ENCODE measurements at regions not wholly inside any gene's neighbourhood (a gene's known extent, or its start where the extent isn't known, plus 50 kb on each side); places are given as distances from the start of the nearest gene placed in this dataset.
"Not testable (repeated sequence)": the region's sequence is repeated elsewhere in the genome, so short reads cannot be mapped to it uniquely, and the experiment has no call there.

GRCh38 chr2:184370954-184371353 is 227.4 kb upstream of the ZNF804A start:
- no peak for DNase-seq

- DNase-seq = no peak
These were observed 226.7 kb upstream of the ZNF804A start for GRCh38 chr2:184371641-184372040.

- DNase-seq = no peak
These were observed 225.8 kb upstream of the ZNF804A start for GRCh38 chr2:184372484-184372883.

GRCh38 chr2:184394642-184395041 is 203.7 kb upstream of the ZNF804A start:
- DNase-seq = no peak

- no peak for DNase-seq
These were observed 195.9 kb upstream of the ZNF804A start for GRCh38 chr2:184402381-184402780.

GRCh38 chr2:184407041-184407630 is 191.2 kb upstream of the ZNF804A start:
- not testable (repeated sequence) for DNase-seq

- DNase-seq = no peak
These were observed 188.2 kb upstream of the ZNF804A start for GRCh38 chr2:184410160-184410559.

GRCh38 chr2:184413221-184413620 is 185.1 kb upstream of the ZNF804A start:
- no peak for DNase-seq

- DNase-seq = no peak
These were observed 184.6 kb upstream of the ZNF804A start for GRCh38 chr2:184413671-184414229.

- DNase-seq = no peak
These were observed 182.0 kb upstream of the ZNF804A start for GRCh38 chr2:184416146-184416913.

GRCh38 chr2:184419744-184420143 is 178.6 kb upstream of the ZNF804A start:
- no peak for DNase-seq

GRCh38 chr2:184421456-184421855 is 176.9 kb upstream of the ZNF804A start:
- not testable (repeated sequence) for DNase-seq

- no peak for DNase-seq
These were observed 173.2 kb upstream of the ZNF804A start for GRCh38 chr2:184425083-184425482.

GRCh38 chr2:184444217-184444616 is 154.1 kb upstream of the ZNF804A start:
- DNase-seq = no peak

- no peak for DNase-seq
These were observed 153.6 kb upstream of the ZNF804A start for GRCh38 chr2:184444623-184445223.

GRCh38 chr2:184449760-184450159 is 148.6 kb upstream of the ZNF804A start:
- DNase-seq = no peak

- peak; percentile 6 for DNase-seq
These were observed 145.4 kb upstream of the ZNF804A start for GRCh38 chr2:184452907-184453306.

- DNase-seq = no peak
These were observed 142.7 kb upstream of the ZNF804A start for GRCh38 chr2:184455624-184456023.

- not testable (repeated sequence) for DNase-seq
These were observed 141.6 kb upstream of the ZNF804A start for GRCh38 chr2:184456693-184457092.

- no peak for DNase-seq
These were observed 135.0 kb upstream of the ZNF804A start for GRCh38 chr2:184463102-184463865.

- DNase-seq = no peak
These were observed 134.5 kb upstream of the ZNF804A start for GRCh38 chr2:184463866-184464248.

- DNase-seq = no peak
These were observed 129.5 kb upstream of the ZNF804A start for GRCh38 chr2:184468826-184469225.

- no peak for DNase-seq
These were observed 125.8 kb upstream of the ZNF804A start for GRCh38 chr2:184472481-184472880.

Data from suppressor macrophage treated with lipopolysaccharide for 4 hours (primary cell).